ENCODE measurements at regions not wholly inside any gene's neighbourhood (a gene's known extent, or its start where the extent isn't known, plus 50 kb on each side); places are given as distances from the start of the nearest gene placed in this dataset.
A peak's percentile ranks its signal among the peaks of the same experiment; 100 is the strongest.

GRCh38 chr10:65843203-65843602 lies 1082.6 kb upstream of the LRRTM3 start:
- no peak for DNase-seq (ENCODE audit: low read depth)

- DNase-seq (ENCODE audit: low read depth) = no peak
Measured at GRCh38 chr10:65845916-65846315, 1079.9 kb upstream of the LRRTM3 start.

GRCh38 chr10:65846541-65846940 lies 1079.3 kb upstream of the LRRTM3 start:
- no peak for DNase-seq (ENCODE audit: low read depth)

- no peak for DNase-seq (ENCODE audit: low read depth)
Measured at GRCh38 chr10:65846949-65847348, 1078.9 kb upstream of the LRRTM3 start.

- peak; percentile 31 for DNase-seq (ENCODE audit: low read depth)
Measured at GRCh38 chr10:65847436-65848230, 1078.2 kb upstream of the LRRTM3 start.

GRCh38 chr10:65858841-65859240 lies 1067.0 kb upstream of the LRRTM3 start:
- peak; percentile 25 for DNase-seq (ENCODE audit: low read depth)

GRCh38 chr10:65861249-65861648 lies 1064.6 kb upstream of the LRRTM3 start:
- DNase-seq (ENCODE audit: low read depth) = no peak

Measured in forelimb muscle (tissue), 1 donor.